Panc1 (cell line): ENCODE measurements at regions not wholly inside any gene's neighbourhood (a gene's known extent, or its start where the extent isn't known, plus 50 kb on each side); places are given as distances from the start of the nearest gene placed in this dataset.

Experiments used
- ATAC-seq: fragments of 200-7000 bp; cut with Tn5 transposase; 2 replicates; pipeline ENCODE4 v1.9.1; 2020; ENCODE audit warnings: mild to moderate bottlenecking, moderate library complexity
- BruUV-seq: library from RNA; stranded (reverse); fragments of 400-500 nt; replicated peaks from 2 replicates; lab custom pipeline; 2021; lab: Mats Ljungman, UMichigan
- CTCF ChIA-PET: fragments of 300-600 bp; sonication (Branson Sonifier 250); formaldehyde crosslinking; loops from one replicate; lab custom pipeline; 2022; ENCODE audit warnings: antibody characterized with exemption; lab: Charles Lee
- POLR2A ChIA-PET: fragments of 300-600 bp; sonication (Branson Sonifier 250); formaldehyde crosslinking; loops from one replicate; lab custom pipeline; 2022; ENCODE audit warnings: antibody characterized with exemption; lab: Charles Lee
- DNase-seq: peaks from one replicate; pipeline ENCODE4 v3.0.0-alpha.2; 2010; ENCODE audit warnings: low read depth, low spot score
- H3K27ac ChIP-seq: 2 replicates; pipeline ENCODE4 v1.5.1; 2011; ENCODE audit warnings: mild to moderate bottlenecking, low read length, inconsistent platforms
- H3K27me3 ChIP-seq: fragments of 200-500 bp; sonication (Bioruptor generic); 2 replicates; pipeline ENCODE4 v1.6.0; 2014; ENCODE audit warnings: low read length, inconsistent platforms; ENCODE audit not compliant: control insufficient read depth, insufficient read depth
- H3K36me3 ChIP-seq: fragments of 200-500 bp; sonication (Bioruptor generic); 2 replicates; pipeline ENCODE4 v1.5.1; 2014; ENCODE audit warnings: inconsistent platforms, mild to moderate bottlenecking, low read length, moderate library complexity; ENCODE audit not compliant: control insufficient read depth, insufficient read depth
- H3K4me1 ChIP-seq: 2 replicates; pipeline ENCODE4 v1.5.1; 2011; ENCODE audit warnings: inconsistent platforms, mild to moderate bottlenecking, low read length, moderate library complexity; ENCODE audit not compliant: control insufficient read depth, insufficient read depth
- H3K4me3 ChIP-seq, 2 experiments: 2 replicates each; pipeline ENCODE4 v1.5.1; 2011 to 2012; ENCODE audit warnings: low read depth in 2 of 2, low read length in 2 of 2, mild to moderate bottlenecking in 2 of 2, inconsistent platforms in 1 of 2, moderate library complexity in 1 of 2
- H3K9me3 ChIP-seq: fragments of 200-500 bp; sonication (Bioruptor generic); 2 replicates; pipeline ENCODE4 v1.5.1; 2014; ENCODE audit warnings: low read depth, mild to moderate bottlenecking, inconsistent platforms, low read length, moderate library complexity; ENCODE audit not compliant: control insufficient read depth, insufficient read depth
- CTCF ChIP-seq: fragments of 450-650 bp; IDR thresholded peaks from 2 replicates; pipeline ENCODE4 v1.5.1; 2017; ENCODE audit warnings: mild to moderate bottlenecking
- POLR2AphosphoS5 ChIP-seq: IDR thresholded peaks from 2 replicates; pipeline ENCODE4 v1.6.1; 2012; ENCODE audit warnings: mild to moderate bottlenecking, low read depth, low read length, moderate library complexity
- REST ChIP-seq, 2 experiments: IDR thresholded peaks; 2 replicates each; pipeline ENCODE4 v1.6.1; 2011 to 2012; ENCODE audit warnings: low read depth in 2 of 2, control low read depth in 1 of 2, low read length in 1 of 2, mild to moderate bottlenecking in 1 of 2, moderate library complexity in 1 of 2; ENCODE audit not compliant: insufficient read depth in 1 of 2
- SIN3A ChIP-seq: IDR thresholded peaks from 2 replicates; pipeline ENCODE4 v1.6.1; 2012; ENCODE audit warnings: low read depth, mild to moderate bottlenecking, low read length, moderate library complexity, borderline replicate concordance; ENCODE audit not compliant: insufficient read depth
- TCF7L2 ChIP-seq: IDR thresholded peaks from 2 replicates; pipeline ENCODE4 v1.6.1; 2011; ENCODE audit warnings: mild to moderate bottlenecking, low read depth, low read length, inconsistent platforms
- in situ Hi-C: cut with HindIII; loops from 2 replicates; pipeline ENCODE4 v1.10.0; 2016; ENCODE audit warnings: low sequenced_read_pairs, low pct_unique_long_range_greater_than_20kb
- intact Hi-C: fragments of 100-400 bp; cut with micrococcal nuclease; formaldehyde crosslinking; loops from one replicate; pipeline ENCODE4 v1.10.0; 2022; ENCODE audit not compliant: unreplicated experiment

- ATAC-seq: no peak
- intact Hi-C loops: no loop called here
- BruUV-seq: no TSS peak
Measured at GRCh38 chr19:28404472-28404871, 808.5 kb downstream of the UQCRFS1 start.

GRCh38 chr19:28403690-28404089, 809.3 kb downstream of the UQCRFS1 start:
- in situ Hi-C loops: no loop called here

More at GRCh38 chr19:28404472-28404871, 808.5 kb downstream of the UQCRFS1 start:
- Histone ChIP-seq H3K4me3 (no peak overlapping the region), H3K27ac (no peak overlapping the region), H3K36me3 (no peaks in the 10 kb centered on the region), H3K27me3 (no peaks in the 10 kb centered on the region), H3K9me3 (no peaks in the 10 kb centered on the region), H3K4me1 (no peaks in the 10 kb centered on the region)
- POLR2A ChIA-PET: no interaction called here
- CTCF ChIA-PET: no interaction called here
- in situ Hi-C loops: no loop called here
- TF ChIP-seq TCF7L2 (no peak), CTCF (no peak), SIN3A (no peak), REST (IDR thresholded peaks at IDR 0.05; ENCODE audit: insufficient read depth in 1 of 2, low read depth in 2 of 2, low read length in 1 of 2) (no peak), POLR2AphosphoS5 (no peak)
- DNase-seq: no peak

More at GRCh38 chr19:28403690-28404089, 809.3 kb downstream of the UQCRFS1 start:
- H3K27me3 ChIP-seq: no peaks in the 10 kb centered on the region
- no peak overlapping the region for H3K27ac ChIP-seq
- no TSS peak for BruUV-seq
- intact Hi-C loops: no loop called here
- no peaks in the 10 kb centered on the region for H3K9me3 ChIP-seq
- DNase-seq (no peak), ATAC-seq (no peak)
- ChIA-PET POLR2A (no interaction called here), CTCF (no interaction called here)
- no peaks in the 10 kb centered on the region for H3K36me3 ChIP-seq
- TF ChIP-seq REST (IDR thresholded peaks at IDR 0.05; ENCODE audit: insufficient read depth in 1 of 2, low read depth in 2 of 2, low read length in 1 of 2): no peak
- no peak overlapping the region for H3K4me3 ChIP-seq
- no peaks in the 10 kb centered on the region for H3K4me1 ChIP-seq
